GM23338 (cell line): ENCODE measurements at regions not wholly inside any gene's neighbourhood (a gene's known extent, or its start where the extent isn't known, plus 50 kb on each side); places are given as distances from the start of the nearest gene placed in this dataset.

Experiments used
- ATAC-seq: fragments of 200-7000 bp; cut with Tn5 transposase; 3 replicates; pipeline ENCODE4 v1.9.1; 2020
- DNase-seq: peaks from one replicate; pipeline ENCODE4 v3.0.0-alpha.2; 2015; ENCODE audit warnings: low spot score
- H2AFZ ChIP-seq: fragments of 200-600 bp; sonication (generic); 2 replicates; pipeline ENCODE4 v1.8.0; 2016; ENCODE audit warnings: antibody characterized with exemption, mild to moderate bottlenecking, moderate library complexity
- H3F3A ChIP-seq: fragments of 200-600 bp; sonication (generic); replicated peaks from 2 replicates; pipeline ENCODE4 v1.8.0; 2017; ENCODE audit warnings: antibody characterized with exemption, mixed run types, low read depth
- H3K27ac ChIP-seq: fragments of 200-600 bp; sonication (generic); 2 replicates; pipeline ENCODE4 v1.6.1; 2016; ENCODE audit warnings: low read depth
- H3K27me3 ChIP-seq: fragments of 200-600 bp; sonication (generic); 2 replicates; pipeline ENCODE4 v1.8.0; 2016; ENCODE audit warnings: mild to moderate bottlenecking, mixed run types, moderate library complexity; ENCODE audit not compliant: insufficient read depth
- H3K36me3 ChIP-seq: fragments of 200-600 bp; sonication (generic); 2 replicates; pipeline ENCODE4 v1.8.0; 2016; ENCODE audit warnings: mild to moderate bottlenecking; ENCODE audit not compliant: insufficient read depth
- H3K4me1 ChIP-seq: fragments of 200-600 bp; sonication (generic); 2 replicates; pipeline ENCODE4 v1.8.0; 2016; ENCODE audit warnings: mild to moderate bottlenecking, moderate library complexity; ENCODE audit not compliant: insufficient read depth
- H3K4me2 ChIP-seq: fragments of 200-600 bp; sonication (generic); 2 replicates; pipeline ENCODE4 v1.7.1; 2017; ENCODE audit warnings: mixed run types
- H3K4me3 ChIP-seq: fragments of 200-600 bp; sonication (generic); 2 replicates; pipeline ENCODE4 v1.6.1; 2016; ENCODE audit warnings: mixed run types
- H3K79me2 ChIP-seq: fragments of 200-600 bp; sonication (generic); replicated peaks from 2 replicates; pipeline ENCODE4 v1.8.0; 2017; ENCODE audit warnings: mild to moderate bottlenecking; ENCODE audit not compliant: insufficient read depth
- H3K9me2 ChIP-seq: fragments of 200-600 bp; sonication (generic); 2 replicates; pipeline ENCODE4 v1.8.0; 2017; ENCODE audit not compliant: insufficient read depth
- H4K20me1 ChIP-seq: fragments of 200-600 bp; sonication (generic); replicated peaks from 2 replicates; pipeline ENCODE4 v1.8.0; 2017; ENCODE audit warnings: mild to moderate bottlenecking; ENCODE audit not compliant: insufficient read depth
- H3K27ac Mint-ChIP-seq: 2 replicates; pipeline ENCODE4 v1.8.0; 2020; ENCODE audit warnings: inconsistent platforms, mild to moderate bottlenecking, moderate library complexity, mixed read lengths
- H3K27me3 Mint-ChIP-seq: 3 replicates; pipeline ENCODE4 v1.8.0; 2022; ENCODE audit warnings: low read depth, mild to moderate bottlenecking, moderate library complexity, mixed read lengths, inconsistent platforms; ENCODE audit not compliant: insufficient read depth, poor library complexity
- H3K36me3 Mint-ChIP-seq: 3 replicates; pipeline ENCODE4 v1.8.0; 2021; ENCODE audit warnings: low read depth, mild to moderate bottlenecking, inconsistent platforms, moderate library complexity, mixed read lengths
- H3K4me1 Mint-ChIP-seq: 3 replicates; pipeline ENCODE4 v1.8.0; 2020; ENCODE audit warnings: mild to moderate bottlenecking, inconsistent platforms, mixed read lengths
- H3K4me3 Mint-ChIP-seq: 3 replicates; pipeline ENCODE4 v1.8.0; 2021; ENCODE audit warnings: moderate library complexity, mild to moderate bottlenecking, inconsistent platforms, mixed read lengths
- H3K9me3 Mint-ChIP-seq: 3 replicates; pipeline ENCODE4 v1.8.0; 2020; ENCODE audit warnings: moderate library complexity, mild to moderate bottlenecking, inconsistent platforms, mixed read lengths
- CTCF ChIP-seq, 2 experiments: fragments of 200-600 bp in 1 of 2; sonication (generic) in 1 of 2; conservative IDR thresholded peaks; 2 replicates each; pipeline versions ENCODE4 v1.5.1 to v1.6.1; 2016 to 2017; ENCODE audit warnings: antibody characterized with exemption in 2 of 2, low read depth in 2 of 2, mild to moderate bottlenecking in 2 of 2, moderate library complexity in 1 of 2
- ETS1 ChIP-seq: IDR thresholded peaks from 2 replicates; pipeline ENCODE4 v1.6.1; 2016; ENCODE audit warnings: antibody characterized with exemption
- EZH2phosphoT487 ChIP-seq: fragments of 200-600 bp; sonication (generic); IDR thresholded peaks from one replicate; pipeline ENCODE4 v1.8.1; 2018; ENCODE audit warnings: antibody characterized with exemption; ENCODE audit not compliant: unreplicated experiment
- REST ChIP-seq: IDR thresholded peaks from one replicate; pipeline ENCODE4 v1.6.1; 2018; ENCODE audit warnings: antibody characterized with exemption; ENCODE audit not compliant: unreplicated experiment
- STAT1 ChIP-seq: IDR thresholded peaks from one replicate; pipeline ENCODE4 v1.6.1; 2016; ENCODE audit warnings: antibody characterized with exemption; ENCODE audit not compliant: unreplicated experiment
- ZNF331 ChIP-seq: fragments of 250-450 bp; sonication (Bioruptor Pico); IDR thresholded peaks from 2 replicates; pipeline ENCODE4 v1.5.0; 2020; ENCODE audit warnings: low read depth, mild to moderate bottlenecking, moderate library complexity
- ZNF462 ChIP-seq: fragments of 250-450 bp; sonication (Bioruptor Pico); IDR thresholded peaks from 2 replicates; pipeline ENCODE4 v1.5.0; 2020; ENCODE audit warnings: mild to moderate bottlenecking, moderate library complexity

- Histone ChIP-seq H3F3A (no peaks in the 10 kb centered on the region), H4K20me1 (no peaks in the 10 kb centered on the region), H3K9me2 (no peaks in the 10 kb centered on the region), H3K36me3 (no peaks in the 10 kb centered on the region), H3K4me1 (peaks cover 17% of the 10 kb centered on the region), H3K4me3 (no peak overlapping the region), H3K27ac (no peak overlapping the region), H2AFZ (0 out of 2 replicates have a peak overlapping the region, but pooled peaks have one; percentile 7), H3K79me2 (no peaks in the 10 kb centered on the region), H3K4me2 (no peak overlapping the region), H3K27me3 (no peaks in the 10 kb centered on the region)
- ATAC-seq (no peak), DNase-seq (no peak)
- Mint-ChIP-seq H3K9me3 (no peaks in the 10 kb centered on the region), H3K27ac (no peak overlapping the region), H3K36me3 (no peaks in the 10 kb centered on the region), H3K27me3 (no peaks in the 10 kb centered on the region), H3K4me1 (peaks cover 17% of the 10 kb centered on the region), H3K4me3 (no peak overlapping the region)
- TF ChIP-seq ZNF331 (CRISPR knock-in tag) (no peak), ZNF462 (CRISPR knock-in tag) (no peak), EZH2phosphoT487 (no peak), ETS1 (no peak), CTCF (conservative IDR thresholded peaks at IDR 0.05; ENCODE audit: low read depth in 2 of 2) (no peak), STAT1 (no peak), REST (no peak)
Observed at GRCh38 chr9:81832571-81833285, 95.5 kb upstream of the SPATA31D4 start.
